H9 (cell line): ENCODE measurements at regions not wholly inside any gene's neighbourhood (a gene's known extent, or its start where the extent isn't known, plus 50 kb on each side); places are given as distances from the start of the nearest gene placed in this dataset.

Experiments
- DNase-seq: peaks from one replicate; pipeline ENCODE4 v3.0.0-alpha.2; 2017
- H2AFZ ChIP-seq: one replicate; pipeline ENCODE4 v1.6.1; 2013; ENCODE audit warnings: mild to moderate bottlenecking, low read length, control low read depth, moderate library complexity
- H2AK5ac ChIP-seq: 2 replicates; pipeline ENCODE4 v1.6.1; 2013; ENCODE audit warnings: low read length, control low read depth, mixed read lengths; ENCODE audit not compliant: insufficient read length
- H2BK120ac ChIP-seq: one replicate; pipeline ENCODE4 v1.6.1; 2013; ENCODE audit warnings: low read depth, mild to moderate bottlenecking, low read length, control low read depth, inconsistent platforms; ENCODE audit not compliant: poor library complexity, severe bottlenecking
- H2BK12ac ChIP-seq: 2 replicates; pipeline ENCODE4 v1.6.1; 2013; ENCODE audit warnings: low read length, control low read depth, mixed read lengths, low read depth; ENCODE audit not compliant: insufficient read length
- H2BK15ac ChIP-seq: 2 replicates; pipeline ENCODE4 v1.6.1; 2013; ENCODE audit warnings: low read depth, low read length, control low read depth
- H2BK20ac ChIP-seq: one replicate; pipeline ENCODE4 v1.6.1; 2013; ENCODE audit warnings: low read depth, mild to moderate bottlenecking, low read length, control low read depth, inconsistent platforms; ENCODE audit not compliant: poor library complexity, severe bottlenecking
- H2BK5ac ChIP-seq: 2 replicates; pipeline ENCODE4 v1.6.1; 2013; ENCODE audit warnings: low read length, control low read depth, mixed read lengths; ENCODE audit not compliant: insufficient read length
- H3K14ac ChIP-seq: 2 replicates; pipeline ENCODE4 v1.6.1; 2013; ENCODE audit warnings: low read length, control low read depth; ENCODE audit not compliant: insufficient read depth
- H3K18ac ChIP-seq: 2 replicates; pipeline ENCODE4 v1.6.1; 2013; ENCODE audit warnings: low read depth, mild to moderate bottlenecking, mixed read lengths, low read length, control low read depth; ENCODE audit not compliant: insufficient read length
- H3K23ac ChIP-seq: 2 replicates; pipeline ENCODE4 v1.6.1; 2013; ENCODE audit warnings: low read length, control low read depth, mixed read lengths, low read depth; ENCODE audit not compliant: insufficient read length
- H3K23me2 ChIP-seq: 2 replicates; pipeline ENCODE4 v1.6.1; 2013; ENCODE audit warnings: low read depth, mild to moderate bottlenecking, mixed read lengths, low read length, control low read depth; ENCODE audit not compliant: insufficient read length, poor library complexity, severe bottlenecking
- H3K27ac ChIP-seq: 2 replicates; pipeline ENCODE4 v1.5.1; 2013; ENCODE audit warnings: low read length, control low read depth, mixed read lengths, low read depth; ENCODE audit not compliant: insufficient read length
- H3K27me3 ChIP-seq: 2 replicates; pipeline ENCODE4 v1.6.1; 2013; ENCODE audit warnings: low read length, control low read depth, inconsistent platforms; ENCODE audit not compliant: insufficient read depth
- H3K4ac ChIP-seq: 2 replicates; pipeline ENCODE4 v1.6.1; 2013; ENCODE audit warnings: low read depth, mild to moderate bottlenecking, control low read depth, inconsistent platforms, low read length, moderate library complexity
- H3K4me1 ChIP-seq: 2 replicates; pipeline ENCODE4 v1.6.1; 2013; ENCODE audit warnings: low read length, control low read depth, inconsistent platforms; ENCODE audit not compliant: insufficient read depth
- H3K4me2 ChIP-seq: 2 replicates; pipeline ENCODE4 v1.6.1; 2013; ENCODE audit warnings: low read length, control low read depth, mixed read lengths; ENCODE audit not compliant: insufficient read length, insufficient read depth
- H3K56ac ChIP-seq: 2 replicates; pipeline ENCODE4 v1.6.1; 2013; ENCODE audit warnings: low read depth, mild to moderate bottlenecking, mixed read lengths, low read length, control low read depth; ENCODE audit not compliant: insufficient read length
- H3K79me1 ChIP-seq: 2 replicates; pipeline ENCODE4 v1.6.1; 2013; ENCODE audit warnings: low read depth, mild to moderate bottlenecking, moderate library complexity, low read length, control low read depth, inconsistent platforms; ENCODE audit not compliant: insufficient read depth, poor library complexity, severe bottlenecking
- H3K79me2 ChIP-seq: 2 replicates; pipeline ENCODE4 v1.6.1; 2013; ENCODE audit warnings: low read length, control low read depth, inconsistent platforms; ENCODE audit not compliant: insufficient read depth
- H3K9ac ChIP-seq: 2 replicates; pipeline ENCODE4 v1.6.1; 2013; ENCODE audit warnings: low read length, control low read depth, mixed read lengths; ENCODE audit not compliant: insufficient read length; ENCODE audit errors: extremely low read depth
- H3K9me3 ChIP-seq: one replicate; pipeline ENCODE4 v1.6.1; 2013; ENCODE audit warnings: low read depth, low read length, inconsistent platforms; ENCODE audit not compliant: control insufficient read depth
- H3T11ph ChIP-seq: one replicate; pipeline ENCODE4 v1.6.1; 2013; ENCODE audit warnings: mild to moderate bottlenecking, low read length, control low read depth, inconsistent platforms
- H4K20me1 ChIP-seq: one replicate; pipeline ENCODE4 v1.6.1; 2013; ENCODE audit not compliant: control insufficient read depth, insufficient read length, insufficient read depth
- H4K5ac ChIP-seq: 2 replicates; pipeline ENCODE4 v1.6.1; 2013; ENCODE audit warnings: low read depth, mild to moderate bottlenecking, mixed read lengths, low read length, control low read depth; ENCODE audit not compliant: insufficient read length
- H4K8ac ChIP-seq: replicated peaks from 2 replicates; pipeline ENCODE4 v1.6.1; 2013; ENCODE audit warnings: low read length, control low read depth, mixed read lengths, low read depth; ENCODE audit not compliant: insufficient read length
- H4K91ac ChIP-seq: 2 replicates; pipeline ENCODE4 v1.6.1; 2013; ENCODE audit warnings: low read depth, mild to moderate bottlenecking, moderate library complexity, mixed read lengths, low read length, control low read depth; ENCODE audit not compliant: insufficient read length
- H3K27ac Mint-ChIP-seq, 3 experiments: 2 replicates in 2 of 3; 3 replicates in 1 of 3; pipeline ENCODE4 v1.8.0; 2020 to 2021; ENCODE audit warnings: mixed read lengths in 3 of 3, mild to moderate bottlenecking in 1 of 3, moderate library complexity in 1 of 3
- H3K27me3 Mint-ChIP-seq: 2 replicates; pipeline ENCODE4 v1.8.0; 2021; ENCODE audit warnings: low read depth, mild to moderate bottlenecking, moderate library complexity, mixed read lengths
- H3K36me3 Mint-ChIP-seq, 3 experiments: 2 replicates in 2 of 3; 3 replicates in 1 of 3; pipeline ENCODE4 v1.8.0; 2020 to 2021; ENCODE audit warnings: low read depth in 3 of 3, mixed read lengths in 3 of 3; ENCODE audit not compliant: insufficient read depth in 1 of 3
- H3K4me1 Mint-ChIP-seq, 2 experiments: 2 replicates each; pipeline ENCODE4 v1.8.0; 2020; ENCODE audit warnings: mixed read lengths in 2 of 2
- H3K4me3 Mint-ChIP-seq, 2 experiments: 2 replicates in 1 of 2; 3 replicates in 1 of 2; pipeline ENCODE4 v1.8.0; 2020 to 2021; ENCODE audit warnings: mild to moderate bottlenecking in 2 of 2, mixed read lengths in 2 of 2, moderate library complexity in 1 of 2
- H3K9me3 Mint-ChIP-seq, 2 experiments: 2 replicates in 1 of 2; 3 replicates in 1 of 2; pipeline ENCODE4 v1.8.0; 2020; ENCODE audit warnings: mild to moderate bottlenecking in 2 of 2, mixed read lengths in 2 of 2, moderate library complexity in 1 of 2
- WGBS: extraction: QIAGEN DNeasy Blood & Tissue Kit; methylation state at CpG from one replicate; pipeline ENCODE4 v1.1.7; 2013; ENCODE audit warnings: missing lambda C conversion rate, low lambda C conversion rate, mixed read lengths; ENCODE audit not compliant: insufficient read length; ENCODE audit errors: extremely low coverage; 5-methylcytosine and 5-hydroxymethylcytosine counted together
- TF ChIP-seq, protein P1 (sequence below): fragments of 200-600 bp; sonication (generic); conservative IDR thresholded peaks from 3 replicates; pipeline ENCODE4 v1.8.0; 2021; ENCODE audit warnings: antibody characterized with exemption, mild to moderate bottlenecking

DNA sequence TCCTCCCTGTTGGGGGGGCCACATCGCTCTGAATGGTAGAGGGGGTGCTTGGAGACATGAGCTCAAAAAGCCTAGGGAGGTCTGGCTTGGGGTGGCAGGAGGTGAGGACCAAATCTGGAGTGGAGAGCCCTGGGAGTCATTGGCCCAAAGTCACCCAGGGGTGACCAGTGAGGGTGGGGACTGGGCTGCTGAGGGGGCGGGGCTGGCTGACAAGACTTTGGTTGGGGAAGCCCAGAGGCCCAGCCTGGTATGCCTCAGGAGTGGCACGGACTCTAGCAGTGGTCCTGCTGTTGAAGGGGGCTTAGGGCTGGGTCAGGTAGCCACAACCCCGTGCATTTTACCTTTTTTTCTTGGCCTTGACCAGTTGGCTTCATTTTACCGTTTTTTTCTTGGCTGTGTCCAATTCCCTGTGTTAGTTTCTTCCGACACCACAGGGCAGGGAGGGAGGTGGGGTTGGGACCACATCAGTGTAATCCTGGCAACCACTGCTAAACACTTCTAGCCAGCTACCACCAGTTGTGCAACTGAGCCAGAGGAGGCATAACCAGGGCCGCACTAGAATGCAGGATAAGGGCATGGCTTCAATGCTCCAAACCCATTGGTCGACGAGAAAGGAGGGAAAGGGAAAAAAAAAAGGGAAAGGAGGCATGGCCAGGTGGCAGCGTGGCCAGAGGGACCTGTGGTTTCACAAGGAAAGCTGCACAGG is 105.3 kb upstream of the C2CD4B start:
- Mint-ChIP-seq H3K27ac (no peak overlapping the region), H3K4me1 (no peaks in the 10 kb centered on the region), H3K27me3 (peaks cover 10% of the 10 kb centered on the region), H3K9me3 (peaks cover 44 to 55% of the 10 kb centered on the region in 2 experiments), H3K36me3 (peaks cover 21 to 43% (median 34%) of the 10 kb centered on the region in 3 experiments), H3K4me3 (no peak overlapping the region)
- H3K27me3 ChIP-seq = no peaks in the 10 kb centered on the region
- no peak overlapping the region for H4K5ac ChIP-seq
- WGBS = no CpG with 5 or more reads among the region's 10 CpGs
- TF ChIP-seq, protein P1, sequence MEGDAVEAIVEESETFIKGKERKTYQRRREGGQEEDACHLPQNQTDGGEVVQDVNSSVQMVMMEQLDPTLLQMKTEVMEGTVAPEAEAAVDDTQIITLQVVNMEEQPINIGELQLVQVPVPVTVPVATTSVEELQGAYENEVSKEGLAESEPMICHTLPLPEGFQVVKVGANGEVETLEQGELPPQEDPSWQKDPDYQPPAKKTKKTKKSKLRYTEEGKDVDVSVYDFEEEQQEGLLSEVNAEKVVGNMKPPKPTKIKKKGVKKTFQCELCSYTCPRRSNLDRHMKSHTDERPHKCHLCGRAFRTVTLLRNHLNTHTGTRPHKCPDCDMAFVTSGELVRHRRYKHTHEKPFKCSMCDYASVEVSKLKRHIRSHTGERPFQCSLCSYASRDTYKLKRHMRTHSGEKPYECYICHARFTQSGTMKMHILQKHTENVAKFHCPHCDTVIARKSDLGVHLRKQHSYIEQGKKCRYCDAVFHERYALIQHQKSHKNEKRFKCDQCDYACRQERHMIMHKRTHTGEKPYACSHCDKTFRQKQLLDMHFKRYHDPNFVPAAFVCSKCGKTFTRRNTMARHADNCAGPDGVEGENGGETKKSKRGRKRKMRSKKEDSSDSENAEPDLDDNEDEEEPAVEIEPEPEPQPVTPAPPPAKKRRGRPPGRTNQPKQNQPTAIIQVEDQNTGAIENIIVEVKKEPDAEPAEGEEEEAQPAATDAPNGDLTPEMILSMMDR = no peak
- no peak overlapping the region for H3K9ac ChIP-seq
- H4K8ac ChIP-seq = no peak overlapping the region
- H3K4ac ChIP-seq = no peak overlapping the region
- H3K56ac ChIP-seq = no peak overlapping the region
- H4K20me1 ChIP-seq = no peaks in the 10 kb centered on the region
- no peak overlapping the region for H2BK15ac ChIP-seq
- H3K79me1 ChIP-seq = no peaks in the 10 kb centered on the region
- no peak for DNase-seq
- H3K27ac ChIP-seq = no peak overlapping the region
- H3K9me3 ChIP-seq = peaks cover 25% of the 10 kb centered on the region
- no peak overlapping the region for H2AK5ac ChIP-seq
- H2BK20ac ChIP-seq = no peak overlapping the region
- H3K18ac ChIP-seq = no peak overlapping the region
- no peak overlapping the region for H3K23ac ChIP-seq
- H3T11ph ChIP-seq = no peak overlapping the region
- no peak overlapping the region for H2BK5ac ChIP-seq
- H3K14ac ChIP-seq = no peak overlapping the region
- no peak overlapping the region for H2BK12ac ChIP-seq
- no peak overlapping the region for H3K4me2 ChIP-seq
- no peak overlapping the region for H2BK120ac ChIP-seq
- H3K79me2 ChIP-seq = no peaks in the 10 kb centered on the region
- no peak overlapping the region for H4K91ac ChIP-seq
- H3K23me2 ChIP-seq = no peaks in the 10 kb centered on the region
- H3K4me1 ChIP-seq = no peaks in the 10 kb centered on the region
- H2AFZ ChIP-seq = no peak overlapping the region
